IMR-90 (cell line): ENCODE measurements at regions not wholly inside any gene's neighbourhood (a gene's known extent, or its start where the extent isn't known, plus 50 kb on each side); places are given as distances from the start of the nearest gene placed in this dataset.

Experiments used
- ATAC-seq: fragments of 200-7000 bp; cut with Tn5 transposase; 2 replicates; pipeline ENCODE4 v1.9.1; 2020; ENCODE audit warnings: low read depth, mild to moderate bottlenecking, moderate library complexity
- BruUV-seq: library from RNA; stranded (reverse); fragments of 400-500 nt; replicated peaks from 2 replicates; lab custom pipeline; 2021; lab: Mats Ljungman, UMichigan
- CTCF ChIA-PET: fragments of 300-600 bp; formaldehyde crosslinking; extraction: SDS; loops from one replicate; lab custom pipeline; 2021; ENCODE audit warnings: antibody characterized with exemption; lab: Yijun Ruan, JAX
- POLR2A ChIA-PET: fragments of 300-600 bp; sonication (Branson Sonifier 250); formaldehyde crosslinking; loops from one replicate; lab custom pipeline; 2022; ENCODE audit warnings: antibody characterized with exemption; ENCODE audit not compliant: unreplicated experiment; lab: Charles Lee
- DNase-seq: peaks from one replicate; pipeline ENCODE4 v3.0.0; 2013
- H2AFZ ChIP-seq: replicated peaks from 2 replicates; pipeline ENCODE3; 2013; ENCODE audit warnings: low read length, mild to moderate bottlenecking; ENCODE audit not compliant: poor library complexity
- H2AK5ac ChIP-seq: 2 replicates; pipeline ENCODE4 v1.6.1; 2013; ENCODE audit warnings: low read depth, low read length, inconsistent platforms
- H2AK9ac ChIP-seq: replicated peaks from 2 replicates; pipeline ENCODE3; 2013; ENCODE audit warnings: mild to moderate bottlenecking, low read depth, low read length, moderate library complexity; ENCODE audit not compliant: poor library complexity
- H2BK120ac ChIP-seq: 2 replicates; pipeline ENCODE4 v1.6.1; 2013; ENCODE audit warnings: low read depth, low read length, inconsistent platforms
- H2BK15ac ChIP-seq: 3 replicates; pipeline ENCODE4 v1.6.1; 2013; ENCODE audit warnings: low read depth, low read length, inconsistent platforms
- H2BK20ac ChIP-seq: 2 replicates; pipeline ENCODE4 v1.6.1; 2013; ENCODE audit warnings: low read depth, mild to moderate bottlenecking, inconsistent platforms, low read length, moderate library complexity
- H2BK5ac ChIP-seq: 2 replicates; pipeline ENCODE4 v1.6.1; 2013; ENCODE audit warnings: mild to moderate bottlenecking, low read depth, low read length, inconsistent platforms; ENCODE audit not compliant: poor library complexity, severe bottlenecking
- H3K14ac ChIP-seq: replicated peaks from 2 replicates; pipeline ENCODE4 v1.6.1; 2013; ENCODE audit warnings: low read depth, low read length, inconsistent platforms
- H3K18ac ChIP-seq: 2 replicates; pipeline ENCODE4 v1.6.1; 2013; ENCODE audit warnings: low read depth, low read length, control low read depth
- H3K23ac ChIP-seq: 2 replicates; pipeline ENCODE4 v1.6.1; 2013; ENCODE audit warnings: low read depth, low read length, inconsistent platforms
- H3K27ac ChIP-seq: 2 replicates; pipeline ENCODE4 v1.5.1; 2013; ENCODE audit warnings: mild to moderate bottlenecking, control low read depth, low read length; ENCODE audit not compliant: insufficient read depth
- H3K27me3 ChIP-seq: 2 replicates; pipeline ENCODE4 v1.6.1; 2013; ENCODE audit warnings: low read length; ENCODE audit not compliant: control insufficient read depth, insufficient read depth
- H3K36me3 ChIP-seq: 2 replicates; pipeline ENCODE4 v1.6.1; 2013; ENCODE audit warnings: low read length, mixed read lengths; ENCODE audit not compliant: control insufficient read depth, insufficient read depth
- H3K4ac ChIP-seq: 2 replicates; pipeline ENCODE4 v1.6.1; 2013; ENCODE audit warnings: low read depth, low read length, inconsistent platforms
- H3K4me1 ChIP-seq: 2 replicates; pipeline ENCODE4 v1.6.1; 2013; ENCODE audit warnings: low read length, mixed read lengths; ENCODE audit not compliant: control insufficient read depth, insufficient read depth
- H3K4me2 ChIP-seq: 2 replicates; pipeline ENCODE4 v1.6.1; 2013; ENCODE audit warnings: low read depth, mild to moderate bottlenecking, control low read depth, low read length, moderate library complexity
- H3K4me3 ChIP-seq: 2 replicates; pipeline ENCODE4 v1.5.1; 2013; ENCODE audit warnings: low read depth, mild to moderate bottlenecking, control low read depth, low read length, moderate library complexity; ENCODE audit not compliant: insufficient read depth
- H3K56ac ChIP-seq: 2 replicates; pipeline ENCODE4 v1.6.1; 2013; ENCODE audit warnings: low read length, inconsistent platforms; ENCODE audit not compliant: insufficient read depth; ENCODE audit errors: extremely low read depth
- H3K79me1 ChIP-seq, 2 experiments: 2 replicates each; pipeline ENCODE4 v1.6.1; 2013; ENCODE audit warnings: low read length in 2 of 2, inconsistent platforms in 1 of 2, low read depth in 1 of 2
- H3K9ac ChIP-seq: 2 replicates; pipeline ENCODE4 v1.6.1; 2013; ENCODE audit warnings: low read depth, low read length, control low read depth
- H3K9me1 ChIP-seq: 2 replicates; pipeline ENCODE4 v1.6.1; 2013; ENCODE audit warnings: low read length, inconsistent platforms; ENCODE audit not compliant: insufficient read depth
- H3K9me3 ChIP-seq: 2 replicates; pipeline ENCODE4 v1.6.1; 2013; ENCODE audit warnings: low read length; ENCODE audit not compliant: control insufficient read depth, insufficient read depth
- H4K20me1 ChIP-seq: 2 replicates; pipeline ENCODE4 v1.6.1; 2013; ENCODE audit warnings: low read length, inconsistent platforms; ENCODE audit not compliant: insufficient read depth
- H4K5ac ChIP-seq: 2 replicates; pipeline ENCODE4 v1.6.1; 2013; ENCODE audit warnings: mild to moderate bottlenecking, low read depth, low read length, control low read depth
- H4K8ac ChIP-seq, 2 experiments: 2 replicates each; pipeline ENCODE4 v1.6.1; 2013; ENCODE audit warnings: low read depth in 2 of 2, low read length in 2 of 2, control low read depth in 1 of 2, inconsistent platforms in 1 of 2
- H4K91ac ChIP-seq: 2 replicates; pipeline ENCODE4 v1.6.1; 2013; ENCODE audit warnings: low read depth, low read length, inconsistent platforms; ENCODE audit not compliant: insufficient read depth
- BHLHE40 ChIP-seq: fragments of 150-350 bp; IDR thresholded peaks from 2 replicates; pipeline ENCODE4 v1.6.1; 2016; ENCODE audit warnings: mild to moderate bottlenecking, low read depth, low read length
- CEBPB ChIP-seq: IDR thresholded peaks from 2 replicates; pipeline ENCODE4 v1.6.1; 2012; ENCODE audit warnings: low read depth, low read length, improper control_type of control experiment
- CTCF ChIP-seq: conservative IDR thresholded peaks from 2 replicates; pipeline ENCODE4 v1.5.1; 2012; ENCODE audit warnings: mild to moderate bottlenecking, low read depth, low read length, improper control_type of control experiment
- RAD21 ChIP-seq: IDR thresholded peaks from 2 replicates; pipeline ENCODE4 v1.6.1; 2012; ENCODE audit warnings: low read length, improper control_type of control experiment
- SMC3 ChIP-seq: fragments of 150-350 bp; IDR thresholded peaks from 2 replicates; pipeline ENCODE4 v1.6.1; 2016; ENCODE audit warnings: low read depth, mild to moderate bottlenecking, antibody characterized with exemption, low read length, moderate library complexity
- dilution Hi-C: fragments of 300-500 bp; cut with HindIII; formaldehyde crosslinking; loops from one replicate; pipeline ENCODE4 v1.14.3; 2018; ENCODE audit warnings: low sequenced_read_pairs; ENCODE audit not compliant: unreplicated experiment
- in situ Hi-C: fragments of 300-500 bp; cut with MboI; formaldehyde crosslinking; loops from 3 replicates; pipeline ENCODE4 v1.14.3; 2019; ENCODE audit warnings: low sequenced_read_pairs, inconsistent platforms, mixed read lengths
- intact Hi-C: fragments of 100-400 bp; cut with micrococcal nuclease; formaldehyde crosslinking; loops from 2 replicates; pipeline ENCODE4 v1.10.0; 2022

- TF ChIP-seq SMC3 (no peak), BHLHE40 (peak; percentile 35; the same call in 1 of the 2 replicates)
Observed at GRCh38 chr15:95799286-95800200, 531.0 kb upstream of the NR2F2 start (continued).

GRCh38 chr15:95804484-95804883, 526.0 kb upstream of the NR2F2 start:
- H3K27ac ChIP-seq = no peak overlapping the region
- H3K4me3 ChIP-seq = no peak overlapping the region
- no peak overlapping the region for H2BK15ac ChIP-seq
- DNase-seq (no peak), ATAC-seq (no peak)
- no TSS peak for BruUV-seq
- no peak overlapping the region for H2BK5ac ChIP-seq
- CTCF ChIA-PET = interaction anchor here (0.9 kb wide), 1 partner anchor 173 kb away, joined by 3 read pairs; no protein-coding TSS in a partner anchor
- intact Hi-C loops (no loop called here), in situ Hi-C loops (no loop called here), dilution Hi-C loops (no loop called here)
- H3K9ac ChIP-seq = no peak overlapping the region
- no peak overlapping the region for H2BK120ac ChIP-seq
- no peak overlapping the region for H2AK5ac ChIP-seq
- H2AFZ ChIP-seq = no peak overlapping the region
- no peak overlapping the region for H3K4ac ChIP-seq
- no peak overlapping the region for H4K8ac ChIP-seq
- H2BK20ac ChIP-seq = no peak overlapping the region
- TF ChIP-seq SMC3 (no peak), RAD21 (no peak), CTCF (no peak), CEBPB (no peak)
- 0 out of 2 replicates have a peak, but pooled peaks cover 3% of the 10 kb centered on the region for H3K9me1 ChIP-seq
- H3K27me3 ChIP-seq = no peaks in the 10 kb centered on the region
- no peak overlapping the region for H4K91ac ChIP-seq
- H3K79me1 ChIP-seq = no peaks in the 10 kb centered on the region
- no peak overlapping the region for H4K5ac ChIP-seq
- no peak overlapping the region for H2AK9ac ChIP-seq
- no peak overlapping the region for H3K23ac ChIP-seq
- no peak overlapping the region for H3K14ac ChIP-seq
- H3K56ac ChIP-seq = no peak overlapping the region
- no peaks in the 10 kb centered on the region for H3K4me1 ChIP-seq
- no peaks in the 10 kb centered on the region for H3K9me3 ChIP-seq
- H3K18ac ChIP-seq = no peak overlapping the region
- H3K4me2 ChIP-seq = no peak overlapping the region
- POLR2A ChIA-PET = no interaction called here
- H3K36me3 ChIP-seq = no peaks in the 10 kb centered on the region
- no peaks in the 10 kb centered on the region for H4K20me1 ChIP-seq
